ENCODE measurements at regions not wholly inside any gene's neighbourhood (a gene's known extent, or its start where the extent isn't known, plus 50 kb on each side); places are given as distances from the start of the nearest gene placed in this dataset.
"Not testable (repeated sequence)": the region's sequence is repeated elsewhere in the genome, so short reads cannot be mapped to it uniquely, and the experiment has no call there.

GRCh38 chr3:166582236-166582635 lies 745.0 kb upstream of the BCHE start:
- intact Hi-C loops (cut with micrococcal nuclease; ENCODE audit: unreplicated experiment), result no loop called here
- TF ChIP-seq, protein P1, sequence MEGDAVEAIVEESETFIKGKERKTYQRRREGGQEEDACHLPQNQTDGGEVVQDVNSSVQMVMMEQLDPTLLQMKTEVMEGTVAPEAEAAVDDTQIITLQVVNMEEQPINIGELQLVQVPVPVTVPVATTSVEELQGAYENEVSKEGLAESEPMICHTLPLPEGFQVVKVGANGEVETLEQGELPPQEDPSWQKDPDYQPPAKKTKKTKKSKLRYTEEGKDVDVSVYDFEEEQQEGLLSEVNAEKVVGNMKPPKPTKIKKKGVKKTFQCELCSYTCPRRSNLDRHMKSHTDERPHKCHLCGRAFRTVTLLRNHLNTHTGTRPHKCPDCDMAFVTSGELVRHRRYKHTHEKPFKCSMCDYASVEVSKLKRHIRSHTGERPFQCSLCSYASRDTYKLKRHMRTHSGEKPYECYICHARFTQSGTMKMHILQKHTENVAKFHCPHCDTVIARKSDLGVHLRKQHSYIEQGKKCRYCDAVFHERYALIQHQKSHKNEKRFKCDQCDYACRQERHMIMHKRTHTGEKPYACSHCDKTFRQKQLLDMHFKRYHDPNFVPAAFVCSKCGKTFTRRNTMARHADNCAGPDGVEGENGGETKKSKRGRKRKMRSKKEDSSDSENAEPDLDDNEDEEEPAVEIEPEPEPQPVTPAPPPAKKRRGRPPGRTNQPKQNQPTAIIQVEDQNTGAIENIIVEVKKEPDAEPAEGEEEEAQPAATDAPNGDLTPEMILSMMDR (conservative IDR thresholded peaks at IDR 0.05; ENCODE audit: low read depth, low read length), result no peak
- TF ChIP-seq EZH2 (IDR thresholded peaks at IDR 0.05; ENCODE audit: borderline replicate concordance, low read depth, low read length, poor library complexity, severe bottlenecking), result no peak
- Histone ChIP-seq H3K9me3 (ENCODE audit: low read depth, low read length, poor library complexity, severe bottlenecking) (no peaks in the 10 kb centered on the region), H3K4me1 (ENCODE audit: insufficient read depth, low read length, poor library complexity, severe bottlenecking) (no peaks in the 10 kb centered on the region), H3K27me3 (replicated peaks; ENCODE audit: insufficient read depth, low read depth, low read length, poor library complexity) (no peaks in the 10 kb centered on the region), H3K27ac (ENCODE audit: low read depth, low read length, poor library complexity, severe bottlenecking) (no peak overlapping the region), H3K4me3 (ENCODE audit: low read depth, low read length, poor library complexity, severe bottlenecking) (no peak overlapping the region), H3K36me3 (ENCODE audit: insufficient read depth, low read length, poor library complexity, severe bottlenecking) (no peaks in the 10 kb centered on the region)
- ChIA-PET POLR2A (ENCODE audit: low non-redundant PET) (no interaction called here), CTCF (no interaction called here)
- no TSS peak for BruUV-seq (replicated peaks)
- DNase-seq (ENCODE audit: low spot score), result no peak

- CTCF ChIA-PET, result no interaction called here
- H3K36me3 ChIP-seq (ENCODE audit: insufficient read depth, low read length, poor library complexity, severe bottlenecking), result no peaks in the 10 kb centered on the region
- POLR2A ChIA-PET (ENCODE audit: low non-redundant PET), result no interaction called here
These were observed 743.3 kb upstream of the BCHE start for GRCh38 chr3:166580561-166580960.

GRCh38 chr3:166575161-166575560 lies 737.9 kb upstream of the BCHE start:
- intact Hi-C loops (cut with micrococcal nuclease; ENCODE audit: unreplicated experiment), result no loop called here
- ChIA-PET CTCF (no interaction called here), POLR2A (ENCODE audit: low non-redundant PET) (no interaction called here)
- no peak for DNase-seq (ENCODE audit: low spot score)
- H3K27ac ChIP-seq (ENCODE audit: low read depth, low read length, poor library complexity, severe bottlenecking), result no peak overlapping the region
- no peaks in the 10 kb centered on the region for H3K27me3 ChIP-seq (replicated peaks; ENCODE audit: insufficient read depth, low read depth, low read length, poor library complexity)
- TF ChIP-seq, protein P1 (conservative IDR thresholded peaks at IDR 0.05; ENCODE audit: low read depth, low read length), result no peak
- TF ChIP-seq EZH2 (IDR thresholded peaks at IDR 0.05; ENCODE audit: borderline replicate concordance, low read depth, low read length, poor library complexity, severe bottlenecking), result no peak
- H3K4me3 ChIP-seq (ENCODE audit: low read depth, low read length, poor library complexity, severe bottlenecking), result no peak overlapping the region
- no peaks in the 10 kb centered on the region for H3K9me3 ChIP-seq (ENCODE audit: low read depth, low read length, poor library complexity, severe bottlenecking)
- no peaks in the 10 kb centered on the region for H3K36me3 ChIP-seq (ENCODE audit: insufficient read depth, low read length, poor library complexity, severe bottlenecking)
- no TSS peak for BruUV-seq (replicated peaks)
- H3K4me1 ChIP-seq (ENCODE audit: insufficient read depth, low read length, poor library complexity, severe bottlenecking), result no peaks in the 10 kb centered on the region

More at GRCh38 chr3:166580561-166580960, 743.3 kb upstream of the BCHE start:
- BruUV-seq (replicated peaks), result no TSS peak
- intact Hi-C loops (cut with micrococcal nuclease; ENCODE audit: unreplicated experiment), result no loop called here
- no peak for TF ChIP-seq EZH2 (IDR thresholded peaks at IDR 0.05; ENCODE audit: borderline replicate concordance, low read depth, low read length, poor library complexity, severe bottlenecking)
- TF ChIP-seq, protein P1 (conservative IDR thresholded peaks at IDR 0.05; ENCODE audit: low read depth, low read length), result no peak
- Histone ChIP-seq H3K27me3 (replicated peaks; ENCODE audit: insufficient read depth, low read depth, low read length, poor library complexity) (no peaks in the 10 kb centered on the region), H3K4me1 (ENCODE audit: insufficient read depth, low read length, poor library complexity, severe bottlenecking) (no peaks in the 10 kb centered on the region), H3K9me3 (ENCODE audit: low read depth, low read length, poor library complexity, severe bottlenecking) (no peaks in the 10 kb centered on the region), H3K4me3 (ENCODE audit: low read depth, low read length, poor library complexity, severe bottlenecking) (no peak overlapping the region), H3K27ac (ENCODE audit: low read depth, low read length, poor library complexity, severe bottlenecking) (no peak overlapping the region)
- DNase-seq (ENCODE audit: low spot score), result no peak

GRCh38 chr3:166571686-166572085 lies 734.5 kb upstream of the BCHE start:
- CTCF ChIA-PET; BruUV-seq (replicated peaks); H3K36me3 ChIP-seq (ENCODE audit: insufficient read depth, low read length, poor library complexity, severe bottlenecking); intact Hi-C loops (cut with micrococcal nuclease; ENCODE audit: unreplicated experiment); H3K9me3 ChIP-seq (ENCODE audit: low read depth, low read length, poor library complexity, severe bottlenecking); DNase-seq (ENCODE audit: low spot score); POLR2A ChIA-PET (ENCODE audit: low non-redundant PET); H3K27ac ChIP-seq (ENCODE audit: low read depth, low read length, poor library complexity, severe bottlenecking); H3K27me3 ChIP-seq (replicated peaks; ENCODE audit: insufficient read depth, low read depth, low read length, poor library complexity); H3K4me1 ChIP-seq (ENCODE audit: insufficient read depth, low read length, poor library complexity, severe bottlenecking); H3K4me3 ChIP-seq (ENCODE audit: low read depth, low read length, poor library complexity, severe bottlenecking): not testable (repeated sequence)

All from A673 (cell line).